ENCODE measurements at regions not wholly inside any gene's neighbourhood (a gene's known extent, or its start where the extent isn't known, plus 50 kb on each side); places are given as distances from the start of the nearest gene placed in this dataset.

DNA sequence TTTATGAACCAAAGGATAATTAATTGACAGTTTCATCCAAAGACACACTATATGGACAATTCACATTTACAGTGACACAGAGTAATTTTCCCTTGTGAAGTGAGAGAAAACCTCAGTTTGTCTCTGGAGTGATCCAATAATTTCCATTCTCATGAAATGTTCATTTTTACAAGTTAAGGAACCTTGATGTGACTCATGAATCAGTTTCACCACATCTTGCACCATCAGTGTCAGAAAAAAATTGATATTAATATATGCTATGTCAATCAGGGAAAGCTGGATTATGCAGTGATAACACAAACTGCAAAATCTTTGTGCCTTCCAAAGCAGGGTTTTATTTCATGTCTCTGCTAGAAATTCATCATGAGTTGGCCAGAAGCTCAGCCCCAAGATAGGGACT lies 348.1 kb downstream of the ARPP21 start:
- H3K9me3 ChIP-seq (ENCODE audit: control insufficient read depth in 4 of 4, insufficient read depth in 3 of 4, low read length in 3 of 4) = no peaks in the 10 kb centered on the region
- no peak overlapping the region for H3K27ac ChIP-seq (ENCODE audit: low read depth in 1 of 2, low read length in 1 of 2)
- no peak overlapping the region for H3K4me3 ChIP-seq
- H3K27me3 ChIP-seq (ENCODE audit: control insufficient read depth in 3 of 3, insufficient read depth in 3 of 3, low read length in 2 of 3) = no peaks in the 10 kb centered on the region
- ATAC-seq (ENCODE audit: insufficient read depth, low FRiP score) = no peak
- TF ChIP-seq, protein P1, sequence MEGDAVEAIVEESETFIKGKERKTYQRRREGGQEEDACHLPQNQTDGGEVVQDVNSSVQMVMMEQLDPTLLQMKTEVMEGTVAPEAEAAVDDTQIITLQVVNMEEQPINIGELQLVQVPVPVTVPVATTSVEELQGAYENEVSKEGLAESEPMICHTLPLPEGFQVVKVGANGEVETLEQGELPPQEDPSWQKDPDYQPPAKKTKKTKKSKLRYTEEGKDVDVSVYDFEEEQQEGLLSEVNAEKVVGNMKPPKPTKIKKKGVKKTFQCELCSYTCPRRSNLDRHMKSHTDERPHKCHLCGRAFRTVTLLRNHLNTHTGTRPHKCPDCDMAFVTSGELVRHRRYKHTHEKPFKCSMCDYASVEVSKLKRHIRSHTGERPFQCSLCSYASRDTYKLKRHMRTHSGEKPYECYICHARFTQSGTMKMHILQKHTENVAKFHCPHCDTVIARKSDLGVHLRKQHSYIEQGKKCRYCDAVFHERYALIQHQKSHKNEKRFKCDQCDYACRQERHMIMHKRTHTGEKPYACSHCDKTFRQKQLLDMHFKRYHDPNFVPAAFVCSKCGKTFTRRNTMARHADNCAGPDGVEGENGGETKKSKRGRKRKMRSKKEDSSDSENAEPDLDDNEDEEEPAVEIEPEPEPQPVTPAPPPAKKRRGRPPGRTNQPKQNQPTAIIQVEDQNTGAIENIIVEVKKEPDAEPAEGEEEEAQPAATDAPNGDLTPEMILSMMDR (IDR thresholded peaks at IDR 0.05; ENCODE audit: control extremely low read depth, extremely low read depth) = no peak
- no peak overlapping the region for H3K9ac ChIP-seq (ENCODE audit: insufficient read depth in 1 of 2, low read length in 2 of 2)
- DNase-seq = no peak
- H3K4me1 ChIP-seq (ENCODE audit: control insufficient read depth in 5 of 5, insufficient read depth in 5 of 5, low read length in 5 of 5) = no peaks in the 10 kb centered on the region
- no peaks in the 10 kb centered on the region for H3K36me3 ChIP-seq (ENCODE audit: control insufficient read depth in 4 of 4, insufficient read depth in 4 of 4, low read length in 4 of 4)

DNA sequence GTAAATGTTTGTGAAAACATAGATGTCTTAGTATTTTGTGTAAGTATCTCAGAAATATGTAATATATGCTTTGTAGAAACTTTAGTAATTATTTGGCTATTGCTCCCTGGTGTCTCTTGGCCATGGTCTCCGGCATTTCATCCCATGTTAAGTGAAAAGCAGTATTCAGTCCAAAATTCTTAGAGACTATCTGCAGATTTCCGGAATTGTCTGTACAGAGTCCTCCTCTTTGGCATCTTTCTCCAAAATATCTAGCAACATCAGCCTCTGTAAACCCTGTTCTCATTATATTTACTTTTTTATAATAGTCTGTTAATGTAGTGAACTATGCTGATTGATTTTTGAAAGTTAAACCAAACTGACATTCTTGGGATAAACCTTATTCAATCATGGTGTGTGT lies 352.7 kb downstream of the ARPP21 start:
- peaks cover 0 to under 1% (median 0%) of the 10 kb centered on the region in 4 donors for H3K9me3 ChIP-seq (ENCODE audit: control insufficient read depth in 4 of 4, insufficient read depth in 3 of 4, low read length in 3 of 4)
- no peaks in the 10 kb centered on the region for H3K4me1 ChIP-seq (ENCODE audit: control insufficient read depth in 5 of 5, insufficient read depth in 5 of 5, low read length in 5 of 5)
- TF ChIP-seq, protein P1 (IDR thresholded peaks at IDR 0.05; ENCODE audit: control extremely low read depth, extremely low read depth) = no peak
- ATAC-seq (ENCODE audit: insufficient read depth, low FRiP score) (no peak), DNase-seq (no peak)
- no peaks in the 10 kb centered on the region for H3K36me3 ChIP-seq (ENCODE audit: control insufficient read depth in 4 of 4, insufficient read depth in 4 of 4, low read length in 4 of 4)
- 85 to 92% methylated on average over 2 of the region's 2 CpGs for WGBS, 2 donors
- H3K27ac ChIP-seq (ENCODE audit: low read depth in 1 of 2, low read length in 1 of 2) = no peak overlapping the region
- no peak overlapping the region for H3K9ac ChIP-seq (ENCODE audit: insufficient read depth in 1 of 2, low read length in 2 of 2)
- no peak overlapping the region for H3K4me3 ChIP-seq
- no peaks in the 10 kb centered on the region for H3K27me3 ChIP-seq (ENCODE audit: control insufficient read depth in 3 of 3, insufficient read depth in 3 of 3, low read length in 2 of 3)

DNA sequence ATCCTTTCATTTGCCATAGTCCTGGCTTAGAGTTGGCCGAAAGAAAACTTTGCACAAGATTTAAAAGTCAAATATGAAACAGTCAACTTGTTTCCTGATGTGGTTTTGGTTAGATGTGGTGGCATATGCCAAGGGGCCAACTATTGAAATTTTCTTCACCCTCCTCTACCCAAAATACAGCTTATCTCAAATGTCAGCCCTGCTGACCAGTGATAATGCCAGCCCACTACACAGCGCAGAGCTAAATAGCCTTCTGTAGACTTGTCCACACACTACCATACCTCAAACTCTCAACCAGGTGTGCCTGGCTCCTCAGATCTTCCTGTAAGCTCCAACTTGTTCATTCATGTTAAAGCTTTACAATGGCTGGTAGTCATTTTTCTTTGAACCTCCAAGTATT lies 368.5 kb upstream of the STAC start:
- DNase-seq (no peak), ATAC-seq (ENCODE audit: insufficient read depth, low FRiP score) (no peak)
- 34 to 64% methylated on average over 2 of the region's 2 CpGs for WGBS, 2 donors
- TF ChIP-seq, protein P1 (IDR thresholded peaks at IDR 0.05; ENCODE audit: control extremely low read depth, extremely low read depth) = no peak
- H3K9me3 ChIP-seq (ENCODE audit: control insufficient read depth in 4 of 4, insufficient read depth in 3 of 4, low read length in 3 of 4) = peaks cover 0 to 4% (median 0%) of the 10 kb centered on the region in 4 donors
- no peak overlapping the region for H3K9ac ChIP-seq (ENCODE audit: insufficient read depth in 1 of 2, low read length in 2 of 2)
- H3K36me3 ChIP-seq (ENCODE audit: control insufficient read depth in 4 of 4, insufficient read depth in 4 of 4, low read length in 4 of 4) = no peaks in the 10 kb centered on the region
- H3K27ac ChIP-seq (ENCODE audit: low read depth in 1 of 2, low read length in 1 of 2) = no peak overlapping the region
- no peak overlapping the region for H3K4me3 ChIP-seq
- H3K4me1 ChIP-seq (ENCODE audit: control insufficient read depth in 5 of 5, insufficient read depth in 5 of 5, low read length in 5 of 5) = no peaks in the 10 kb centered on the region
- H3K27me3 ChIP-seq (ENCODE audit: control insufficient read depth in 3 of 3, insufficient read depth in 3 of 3, low read length in 2 of 3) = no peaks in the 10 kb centered on the region

DNA sequence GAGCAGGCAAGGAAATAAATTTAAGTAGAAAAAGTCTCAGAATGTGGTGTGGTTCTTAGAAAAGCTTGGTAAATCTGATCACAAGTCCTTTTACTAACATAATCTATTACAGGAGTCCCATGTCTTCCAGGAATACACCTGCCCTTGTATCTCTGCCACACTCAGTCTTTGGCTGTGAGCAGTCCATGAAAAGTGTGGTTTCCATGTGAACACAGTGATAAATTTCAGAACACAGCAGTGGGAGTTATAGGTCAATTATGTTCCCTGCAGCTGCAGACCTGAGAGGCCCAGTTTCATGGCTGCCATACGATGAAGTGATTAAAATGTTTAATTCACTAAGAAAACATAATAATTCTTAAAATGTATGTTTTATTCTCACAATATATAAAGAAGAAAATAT lies 366.9 kb upstream of the STAC start:
- no peak for ATAC-seq (ENCODE audit: insufficient read depth, low FRiP score)
- no peak for DNase-seq
- 71 to 83% methylated on average over 1 of the region's 1 CpG for WGBS, 2 donors

More for the DNA sequence above, 366.9 kb upstream of the STAC start:
- H3K27ac ChIP-seq (ENCODE audit: low read depth in 1 of 2, low read length in 1 of 2) = no peak overlapping the region
- H3K9ac ChIP-seq (ENCODE audit: insufficient read depth in 1 of 2, low read length in 2 of 2) = no peak overlapping the region
- no peak overlapping the region for H3K4me3 ChIP-seq
- TF ChIP-seq, protein P1 (IDR thresholded peaks at IDR 0.05; ENCODE audit: control extremely low read depth, extremely low read depth) = no peak
- H3K4me1 ChIP-seq (ENCODE audit: control insufficient read depth in 5 of 5, insufficient read depth in 5 of 5, low read length in 5 of 5) = no peaks in the 10 kb centered on the region
- H3K27me3 ChIP-seq (ENCODE audit: control insufficient read depth in 3 of 3, insufficient read depth in 3 of 3, low read length in 2 of 3) = no peaks in the 10 kb centered on the region
- no peaks in the 10 kb centered on the region for H3K36me3 ChIP-seq (ENCODE audit: control insufficient read depth in 4 of 4, insufficient read depth in 4 of 4, low read length in 4 of 4)
- H3K9me3 ChIP-seq (ENCODE audit: control insufficient read depth in 4 of 4, insufficient read depth in 3 of 4, low read length in 3 of 4) = no peaks in the 10 kb centered on the region

Measured in lung (tissue), 11 donors.